HK-2 (cell line): ENCODE measurements at regions not wholly inside any gene's neighbourhood (a gene's known extent, or its start where the extent isn't known, plus 50 kb on each side); places are given as distances from the start of the nearest gene placed in this dataset.

ENCODE experiments used
- DNase-seq: peaks from one replicate; pipeline ENCODE4 v3.0.0-alpha.2; 2018; ENCODE audit not compliant: unreplicated experiment

- DNase-seq: no peak
These were observed 386.8 kb upstream of the PTPRD start for GRCh38 chr9:10999646-11000045.

- DNase-seq: no peak
These were observed 388.7 kb upstream of the PTPRD start for GRCh38 chr9:11001546-11001945.

GRCh38 chr9:11002705-11003104 is 389.9 kb upstream of the PTPRD start:
- no peak for DNase-seq

- no peak for DNase-seq
These were observed 391.0 kb upstream of the PTPRD start for GRCh38 chr9:11003836-11004235.

DNA sequence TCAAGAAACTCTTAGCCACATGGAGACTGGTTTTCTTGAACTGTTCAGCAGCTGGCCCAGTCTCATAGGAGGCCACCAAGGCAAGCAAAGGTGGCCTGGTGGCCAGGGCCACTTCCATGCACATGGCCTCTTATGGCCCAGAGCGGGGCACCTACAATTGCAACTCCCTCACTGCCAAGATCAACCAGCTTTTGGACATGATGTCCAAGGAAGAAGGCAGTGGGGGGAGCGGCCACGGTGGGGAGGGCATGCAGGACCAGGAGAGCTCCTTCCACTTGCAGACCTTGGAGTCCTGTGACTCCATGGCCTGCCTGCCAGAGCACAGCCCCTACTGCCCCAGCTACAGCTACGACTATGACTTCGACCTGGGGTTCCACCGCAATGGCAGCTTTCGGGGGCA is 398.9 kb upstream of the PTPRD start:
- no peak for DNase-seq

DNA sequence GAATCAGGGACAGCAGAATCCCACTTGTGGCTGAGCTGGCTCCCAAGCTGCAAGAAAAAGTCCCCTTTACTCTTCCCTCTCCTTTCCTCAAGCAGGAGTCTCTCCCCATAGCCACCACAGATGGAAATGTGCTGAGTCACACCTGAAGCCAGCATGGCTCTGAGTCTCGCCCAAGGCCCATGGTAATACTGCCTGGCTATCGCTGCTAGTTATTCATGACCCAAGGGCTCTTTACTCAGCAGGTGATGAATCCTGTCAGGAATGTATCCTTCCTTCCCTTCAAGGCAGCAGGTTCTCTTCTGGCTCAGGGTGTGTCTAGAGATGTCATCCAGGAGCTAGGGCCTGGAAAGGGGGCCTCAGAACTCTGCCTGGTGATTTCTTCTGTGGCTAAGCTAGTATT is 403.3 kb upstream of the PTPRD start:
- DNase-seq: no peak

DNA sequence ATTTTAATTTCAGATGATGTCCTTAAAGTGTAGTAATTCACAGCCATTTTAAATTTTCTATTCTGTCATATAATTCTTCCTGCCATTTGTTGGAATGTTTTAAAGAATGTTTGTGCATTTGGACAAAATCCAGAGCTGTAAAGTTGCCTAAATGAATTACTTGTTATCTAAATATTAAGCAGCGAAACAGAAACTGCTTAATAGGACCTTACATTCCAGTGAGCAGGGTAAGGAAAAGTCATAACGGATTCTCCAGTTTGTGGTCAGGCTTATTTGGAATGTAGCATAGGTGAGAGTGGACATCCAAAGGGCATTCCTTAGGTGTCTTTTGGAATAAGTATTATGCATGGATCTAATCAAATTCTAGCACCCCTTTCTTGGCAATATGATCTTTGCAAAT is 410.4 kb upstream of the PTPRD start:
- no peak for DNase-seq

DNA sequence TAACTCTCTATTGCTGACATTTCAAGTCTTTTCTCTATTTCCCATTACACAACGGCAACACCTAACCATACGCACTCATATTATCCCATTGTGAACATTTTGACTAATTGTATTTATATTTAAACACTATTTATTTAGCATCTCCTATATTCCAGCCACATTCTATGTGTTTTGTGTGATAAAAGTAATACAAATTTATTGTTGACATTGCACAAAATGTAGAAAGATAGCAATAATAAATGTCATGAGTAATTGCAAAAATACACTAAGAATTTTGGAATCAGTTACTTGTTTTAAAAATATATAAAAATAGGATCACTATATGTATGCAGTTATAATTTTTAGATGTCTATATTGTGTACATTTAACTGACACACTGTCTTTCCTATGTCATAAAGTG is 413.0 kb upstream of the PTPRD start:
- DNase-seq: no peak

DNA sequence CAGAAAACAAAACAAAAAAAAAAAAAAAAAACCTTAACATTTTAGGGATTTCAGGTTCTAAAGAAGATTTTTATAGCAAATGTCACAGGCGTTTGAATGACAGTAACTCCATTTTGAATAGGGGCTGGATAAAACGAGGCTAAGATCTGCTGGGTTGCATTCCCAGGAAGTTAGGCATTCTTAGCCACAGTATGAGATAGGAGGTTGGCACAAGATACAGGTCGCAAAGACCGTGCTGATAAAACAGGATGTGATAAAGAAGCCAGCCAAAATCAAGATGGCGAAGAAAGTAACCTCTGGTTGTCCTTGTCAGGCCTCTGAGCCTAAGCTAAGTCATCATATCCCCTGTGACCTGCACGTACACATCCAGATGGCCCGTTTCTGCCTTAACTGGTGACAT is 425.6 kb upstream of the PTPRD start:
- DNase-seq: no peak

DNA sequence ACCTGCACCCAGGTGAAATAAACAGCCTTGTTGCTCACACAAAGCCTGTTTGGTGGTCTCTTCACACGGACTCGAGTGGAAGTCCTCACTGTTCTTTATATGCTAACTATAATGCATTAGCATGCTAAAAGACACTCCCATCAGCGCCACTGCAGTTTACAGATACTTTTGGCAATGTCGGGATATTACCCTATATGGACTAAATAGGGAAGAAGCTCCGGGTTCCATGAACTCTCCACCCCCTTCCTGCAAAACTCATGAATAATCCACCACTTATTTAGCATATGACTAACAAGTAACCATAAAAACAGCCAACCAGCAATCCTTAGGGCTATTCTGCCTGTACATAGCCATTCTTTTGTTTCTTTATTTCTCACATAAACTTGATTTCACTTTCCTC is 426.2 kb upstream of the PTPRD start:
- DNase-seq: no peak

- DNase-seq: no peak
These were observed 432.8 kb upstream of the PTPRD start for GRCh38 chr9:11045589-11045988.

- no peak for DNase-seq
These were observed 450.5 kb upstream of the PTPRD start for GRCh38 chr9:11063263-11063662.

DNA sequence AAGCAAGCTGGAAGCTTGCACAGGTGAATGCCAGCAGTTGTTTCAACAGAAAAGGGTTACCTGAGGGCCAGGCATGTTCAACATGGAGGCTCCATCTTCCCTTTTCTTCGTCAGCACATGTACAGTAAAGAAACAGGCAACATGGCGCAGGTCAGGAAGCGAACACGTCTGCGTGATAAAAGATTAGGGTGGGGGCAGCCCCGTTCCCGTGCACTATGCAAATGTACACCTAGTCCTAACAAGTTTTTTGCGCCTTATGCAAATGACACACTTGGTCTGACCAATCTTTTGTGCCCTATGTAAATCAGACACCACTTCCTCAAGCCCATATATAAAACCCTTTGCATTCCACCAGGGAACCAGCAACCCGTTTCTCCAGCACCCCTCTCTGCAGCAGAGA is 452.1 kb upstream of the PTPRD start:
- DNase-seq: no peak

DNA sequence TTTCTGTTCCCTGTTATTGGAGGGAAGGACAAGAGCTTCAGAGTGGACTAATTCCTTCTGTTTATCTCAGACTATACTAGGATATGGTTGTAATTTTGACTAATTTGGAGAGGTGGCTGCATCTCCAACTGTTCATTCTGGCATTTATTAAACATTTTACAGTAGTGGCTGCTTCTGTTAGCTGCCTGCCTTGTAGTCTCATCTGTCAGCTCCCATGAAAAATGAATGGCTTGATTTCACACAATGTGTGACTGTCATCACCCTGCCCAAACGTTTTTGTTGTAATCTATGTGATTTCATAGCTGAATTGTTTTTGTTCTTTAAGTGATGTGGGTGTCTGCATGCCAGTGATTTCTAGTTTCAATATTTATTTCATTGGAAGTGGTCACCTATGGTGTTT is 459.4 kb upstream of the PTPRD start:
- no peak for DNase-seq

GRCh38 chr9:11086561-11086960 is 473.8 kb upstream of the PTPRD start:
- DNase-seq: no peak

DNA sequence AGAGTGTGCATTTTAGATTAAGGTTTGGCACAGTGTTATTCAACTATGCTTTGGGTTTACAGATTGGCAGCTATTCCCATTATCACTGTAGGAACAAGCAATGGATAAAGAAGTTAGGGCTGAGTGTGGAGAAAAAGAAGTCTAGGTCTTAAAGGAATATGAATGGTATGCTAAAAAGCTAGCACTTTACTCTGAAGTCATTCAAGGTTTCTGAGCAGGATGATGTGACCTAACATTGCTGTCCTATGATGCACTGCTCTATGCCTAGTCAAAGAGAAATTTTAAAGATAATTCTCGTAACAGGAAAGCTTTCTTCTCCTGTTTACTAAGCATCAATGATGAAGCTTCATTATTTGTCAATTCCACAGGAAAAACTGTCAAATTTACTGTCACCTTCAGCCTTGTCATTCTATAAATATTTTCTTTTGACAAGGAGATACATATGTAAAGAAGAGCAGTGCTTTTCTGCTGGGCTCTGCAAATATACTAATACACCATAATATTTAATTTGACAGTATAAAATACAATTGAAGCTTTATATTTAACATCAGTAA is 476.1 kb upstream of the PTPRD start:
- no peak for DNase-seq

GRCh38 chr9:11092974-11093373 is 480.2 kb upstream of the PTPRD start:
- no peak for DNase-seq

DNA sequence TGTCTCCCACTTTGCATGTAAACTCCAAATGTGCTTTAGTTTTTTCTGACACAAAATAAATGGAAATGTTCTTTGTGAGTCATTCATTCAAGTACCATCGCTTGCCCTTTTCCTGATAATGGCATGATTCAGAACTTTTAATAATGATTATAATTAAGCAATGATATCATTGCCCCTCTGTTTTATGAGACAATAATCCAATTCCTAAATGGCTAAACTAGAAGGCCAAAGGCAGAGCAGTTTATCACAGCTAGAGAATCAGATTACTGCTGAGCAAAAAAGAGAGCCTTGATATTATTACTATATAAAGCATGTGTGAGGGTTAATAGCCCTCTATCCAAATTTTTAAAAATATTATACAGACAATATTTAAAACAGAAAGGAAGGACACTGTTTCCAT is 484.2 kb upstream of the PTPRD start:
- no peak for DNase-seq

DNA sequence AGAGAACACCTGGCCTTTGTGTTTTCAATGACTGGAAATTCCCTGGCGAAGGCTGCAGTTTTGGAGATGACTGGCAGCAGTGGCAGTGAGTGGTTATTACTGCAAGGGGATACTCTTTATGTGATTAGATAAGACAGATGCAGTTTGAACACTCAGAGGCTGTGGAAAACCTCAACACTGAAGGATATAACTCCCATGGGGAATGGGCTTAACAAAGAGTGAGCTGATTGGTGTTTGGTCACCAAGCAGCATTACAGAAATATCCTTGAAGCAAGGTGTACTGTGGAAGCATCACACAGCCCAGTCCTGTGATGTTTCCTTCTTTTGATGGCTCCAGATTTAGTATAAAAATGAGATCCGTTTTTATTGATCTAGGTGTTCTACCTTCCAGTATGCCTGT is 490.7 kb upstream of the PTPRD start:
- DNase-seq: no peak

DNA sequence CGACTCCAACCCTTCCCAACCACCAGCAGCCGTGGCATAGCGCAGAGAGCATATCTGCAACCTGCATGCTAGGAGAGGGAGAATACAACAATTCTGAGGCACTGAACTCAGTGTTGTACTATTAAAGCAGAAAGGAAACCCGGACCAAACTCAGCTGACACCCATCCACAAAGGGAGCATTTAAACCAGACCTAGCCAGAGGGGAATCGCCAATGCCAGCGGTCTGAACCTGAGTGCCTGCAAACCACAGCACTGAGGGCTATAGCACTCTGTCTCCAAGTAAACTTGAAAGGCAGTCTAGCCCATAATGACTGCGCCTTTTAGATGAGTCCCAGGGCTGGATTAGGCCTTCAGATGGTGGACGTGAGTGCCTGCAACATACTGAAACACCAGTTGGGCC is 494.4 kb upstream of the PTPRD start:
- DNase-seq: no peak

GRCh38 chr9:11128156-11128555 is 515.4 kb upstream of the PTPRD start:
- no peak for DNase-seq

- no peak for DNase-seq
These were observed 523.0 kb upstream of the PTPRD start for GRCh38 chr9:11135851-11136250.

DNA sequence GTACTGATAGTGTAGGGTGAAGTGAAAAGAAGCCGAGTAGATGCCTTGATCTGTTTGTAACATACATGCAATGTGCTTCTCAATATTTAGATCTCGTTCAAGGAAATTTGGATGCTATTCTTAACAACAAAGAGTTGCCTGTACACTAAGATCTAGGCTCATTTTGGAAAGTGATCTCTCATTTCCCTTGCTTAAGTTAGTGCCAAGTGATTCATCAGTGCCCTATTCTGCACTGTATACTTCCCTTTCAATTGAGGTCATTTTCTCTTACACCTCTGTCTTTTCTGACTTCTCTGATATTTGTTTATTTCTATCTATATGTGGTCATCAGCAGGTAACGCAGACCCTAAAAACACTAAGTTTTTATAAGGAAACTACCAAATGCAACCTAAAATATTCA is 528.6 kb upstream of the PTPRD start:
- DNase-seq: no peak

- DNase-seq: no peak
These were observed 530.4 kb upstream of the PTPRD start for GRCh38 chr9:11142965-11143738.
